ENCODE measurements at regions not wholly inside any gene's neighbourhood (a gene's known extent, or its start where the extent isn't known, plus 50 kb on each side); places are given as distances from the start of the nearest gene placed in this dataset.

- TF ChIP-seq, protein P1, sequence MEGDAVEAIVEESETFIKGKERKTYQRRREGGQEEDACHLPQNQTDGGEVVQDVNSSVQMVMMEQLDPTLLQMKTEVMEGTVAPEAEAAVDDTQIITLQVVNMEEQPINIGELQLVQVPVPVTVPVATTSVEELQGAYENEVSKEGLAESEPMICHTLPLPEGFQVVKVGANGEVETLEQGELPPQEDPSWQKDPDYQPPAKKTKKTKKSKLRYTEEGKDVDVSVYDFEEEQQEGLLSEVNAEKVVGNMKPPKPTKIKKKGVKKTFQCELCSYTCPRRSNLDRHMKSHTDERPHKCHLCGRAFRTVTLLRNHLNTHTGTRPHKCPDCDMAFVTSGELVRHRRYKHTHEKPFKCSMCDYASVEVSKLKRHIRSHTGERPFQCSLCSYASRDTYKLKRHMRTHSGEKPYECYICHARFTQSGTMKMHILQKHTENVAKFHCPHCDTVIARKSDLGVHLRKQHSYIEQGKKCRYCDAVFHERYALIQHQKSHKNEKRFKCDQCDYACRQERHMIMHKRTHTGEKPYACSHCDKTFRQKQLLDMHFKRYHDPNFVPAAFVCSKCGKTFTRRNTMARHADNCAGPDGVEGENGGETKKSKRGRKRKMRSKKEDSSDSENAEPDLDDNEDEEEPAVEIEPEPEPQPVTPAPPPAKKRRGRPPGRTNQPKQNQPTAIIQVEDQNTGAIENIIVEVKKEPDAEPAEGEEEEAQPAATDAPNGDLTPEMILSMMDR (IDR thresholded peaks at IDR 0.05; ENCODE audit: control insufficient read depth, insufficient read depth, low read depth, low read length, missing control alignments) = no peak
- DNase-seq (ENCODE audit: low read depth) = no peak
- H3K4me3 ChIP-seq (ENCODE audit: control insufficient read depth, low read depth, low read length) = no peak overlapping the region
Measured at GRCh38 chr7:10040674-10041073, 933.0 kb upstream of the PHF14 start.

- no peak overlapping the region for H3K4me3 ChIP-seq (ENCODE audit: control insufficient read depth, low read depth, low read length)
- TF ChIP-seq, protein P1 (IDR thresholded peaks at IDR 0.05; ENCODE audit: control insufficient read depth, insufficient read depth, low read depth, low read length, missing control alignments) = no peak
- no peak for DNase-seq (ENCODE audit: low read depth)
Measured at GRCh38 chr7:10070899-10071298, 902.8 kb upstream of the PHF14 start.

- H3K4me3 ChIP-seq (ENCODE audit: control insufficient read depth, low read depth, low read length) = no peak overlapping the region
- DNase-seq (ENCODE audit: low read depth) = no peak
- TF ChIP-seq, protein P1 (IDR thresholded peaks at IDR 0.05; ENCODE audit: control insufficient read depth, insufficient read depth, low read depth, low read length, missing control alignments) = no peak
Measured at GRCh38 chr7:10075866-10076265, 897.8 kb upstream of the PHF14 start.

GRCh38 chr7:10076660-10077300, 896.9 kb upstream of the PHF14 start:
- no peak for DNase-seq (ENCODE audit: low read depth)
- H3K4me3 ChIP-seq (ENCODE audit: control insufficient read depth, low read depth, low read length) = no peak overlapping the region
- TF ChIP-seq, protein P1 (IDR thresholded peaks at IDR 0.05; ENCODE audit: control insufficient read depth, insufficient read depth, low read depth, low read length, missing control alignments) = no peak

- DNase-seq (ENCODE audit: low read depth) = no peak
- TF ChIP-seq, protein P1 (IDR thresholded peaks at IDR 0.05; ENCODE audit: control insufficient read depth, insufficient read depth, low read depth, low read length, missing control alignments) = no peak
- H3K4me3 ChIP-seq (ENCODE audit: control insufficient read depth, low read depth, low read length) = no peak overlapping the region
Measured at GRCh38 chr7:10079572-10079971, 894.1 kb upstream of the PHF14 start.

DNA sequence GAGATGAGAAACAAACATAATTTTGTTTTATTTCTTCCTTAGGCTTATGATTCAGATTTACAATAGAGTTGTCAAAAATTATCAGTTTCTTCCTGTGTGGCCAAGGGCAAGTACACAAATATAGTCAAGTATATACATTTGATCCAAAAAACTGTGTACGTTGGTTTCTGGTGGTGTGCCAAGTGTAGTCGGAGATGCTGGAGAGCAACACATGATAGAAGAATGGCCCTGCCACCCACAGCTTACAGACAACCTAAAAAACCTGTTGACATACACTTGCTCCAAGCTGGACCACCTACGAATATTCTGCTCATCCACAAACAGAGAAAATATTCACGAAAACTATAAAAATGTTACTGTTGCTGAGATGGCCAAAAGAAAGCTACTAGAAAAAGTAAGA, 890.8 kb upstream of the PHF14 start:
- no peak overlapping the region for H3K4me3 ChIP-seq (ENCODE audit: control insufficient read depth, low read depth, low read length)
- DNase-seq (ENCODE audit: low read depth) = no peak
- TF ChIP-seq, protein P1 (IDR thresholded peaks at IDR 0.05; ENCODE audit: control insufficient read depth, insufficient read depth, low read depth, low read length, missing control alignments) = no peak

Data from AG09309 (cell line).